PC-3 (cell line): ENCODE measurements at regions not wholly inside any gene's neighbourhood (a gene's known extent, or its start where the extent isn't known, plus 50 kb on each side); places are given as distances from the start of the nearest gene placed in this dataset.
"Not testable (repeated sequence)": the region's sequence is repeated elsewhere in the genome, so short reads cannot be mapped to it uniquely, and the experiment has no call there.

Experiments
- ATAC-seq: fragments of 200-7000 bp; cut with Tn5 transposase; 2 replicates; pipeline ENCODE4 v1.9.1; 2020; ENCODE audit warnings: mild to moderate bottlenecking, moderate library complexity
- BruUV-seq: library from RNA; stranded (reverse); fragments of 400-500 nt; replicated peaks from 2 replicates; lab custom pipeline; 2021; lab: Mats Ljungman, UMichigan
- CTCF ChIA-PET: fragments of 300-600 bp; sonication (Branson Sonifier 250); formaldehyde crosslinking; loops from one replicate; lab custom pipeline; 2022; ENCODE audit warnings: antibody characterized with exemption; lab: Charles Lee
- POLR2A ChIA-PET: fragments of 300-600 bp; sonication (Branson Sonifier 250); formaldehyde crosslinking; loops from one replicate; lab custom pipeline; 2022; ENCODE audit warnings: antibody characterized with exemption; ENCODE audit not compliant: unreplicated experiment; lab: Charles Lee
- DNase-seq: peaks from one replicate; pipeline ENCODE4 v3.0.0-alpha.2; 2015
- H2AFZ ChIP-seq: fragments of 300-600 bp; sonication (generic); 2 replicates; pipeline ENCODE4 v1.6.0; 2016; ENCODE audit warnings: antibody characterized with exemption, low read length
- H3F3A ChIP-seq: fragments of 300-600 bp; sonication (generic); one replicate; pipeline ENCODE4 v1.6.0; 2017; ENCODE audit warnings: antibody characterized with exemption, low read length, control low read depth, mild to moderate bottlenecking; ENCODE audit not compliant: unreplicated experiment
- H3K27ac ChIP-seq: fragments of 300-600 bp; sonication (generic); 2 replicates; pipeline ENCODE4 v1.5.1; 2016; ENCODE audit warnings: mild to moderate bottlenecking, low read length
- H3K27me3 ChIP-seq: fragments of 300-600 bp; sonication (generic); 2 replicates; pipeline ENCODE4 v1.6.1; 2016; ENCODE audit warnings: low read length, mixed read lengths
- H3K36me3 ChIP-seq: fragments of 300-600 bp; sonication (generic); 2 replicates; pipeline ENCODE4 v1.6.1; 2016; ENCODE audit warnings: low read depth, mixed run types, low read length, mixed read lengths
- H3K4me1 ChIP-seq: fragments of 300-600 bp; sonication (generic); 2 replicates; pipeline ENCODE4 v1.5.1; 2016; ENCODE audit warnings: low read length; ENCODE audit not compliant: insufficient read depth
- H3K4me2 ChIP-seq: fragments of 300-600 bp; sonication (generic); 2 replicates; pipeline ENCODE4 v1.6.0; 2016; ENCODE audit warnings: low read length
- H3K4me3 ChIP-seq: fragments of 300-600 bp; sonication (generic); 2 replicates; pipeline ENCODE4 v1.5.1; 2016; ENCODE audit warnings: mild to moderate bottlenecking, low read length, mixed read lengths
- H3K79me2 ChIP-seq: fragments of 300-600 bp; sonication (generic); 2 replicates; pipeline ENCODE4 v1.6.1; 2017; ENCODE audit warnings: low read length, mixed read lengths
- H3K9ac ChIP-seq: fragments of 300-600 bp; sonication (generic); 2 replicates; pipeline ENCODE4 v1.6.0; 2016; ENCODE audit warnings: mild to moderate bottlenecking, low read length
- H3K9me2 ChIP-seq: fragments of 300-600 bp; sonication (generic); replicated peaks from 2 replicates; pipeline ENCODE4 v1.6.1; 2016; ENCODE audit warnings: mixed run types, low read length, mixed read lengths
- H3K9me3 ChIP-seq: fragments of 300-600 bp; sonication (generic); 2 replicates; pipeline ENCODE4 v1.6.1; 2016; ENCODE audit warnings: low read length, mixed read lengths
- H4K20me1 ChIP-seq: fragments of 300-600 bp; sonication (generic); 2 replicates; pipeline ENCODE4 v1.6.1; 2016; ENCODE audit warnings: low read length, mixed read lengths
- EZH2 ChIP-seq: fragments of 300-600 bp; sonication (generic); IDR thresholded peaks from one replicate; pipeline ENCODE4 v1.6.1; 2017; ENCODE audit warnings: antibody characterized with exemption, mild to moderate bottlenecking, low read length; ENCODE audit not compliant: unreplicated experiment
- EZH2phosphoT487 ChIP-seq: fragments of 300-600 bp; sonication (generic); IDR thresholded peaks from 2 replicates; pipeline ENCODE4 v1.6.1; 2018; ENCODE audit warnings: mild to moderate bottlenecking, antibody characterized with exemption, low read length, borderline replicate concordance
- intact Hi-C: fragments of 100-400 bp; cut with micrococcal nuclease; formaldehyde crosslinking; loops from 2 replicates; pipeline ENCODE4 v1.9.0; 2023
- TF ChIP-seq, protein P1 (sequence below): fragments of 300-600 bp; sonication (generic); conservative IDR thresholded peaks from 2 replicates; pipeline ENCODE4 v1.5.1; 2017; ENCODE audit warnings: antibody characterized with exemption, low read depth, mild to moderate bottlenecking, low read length

DNA sequence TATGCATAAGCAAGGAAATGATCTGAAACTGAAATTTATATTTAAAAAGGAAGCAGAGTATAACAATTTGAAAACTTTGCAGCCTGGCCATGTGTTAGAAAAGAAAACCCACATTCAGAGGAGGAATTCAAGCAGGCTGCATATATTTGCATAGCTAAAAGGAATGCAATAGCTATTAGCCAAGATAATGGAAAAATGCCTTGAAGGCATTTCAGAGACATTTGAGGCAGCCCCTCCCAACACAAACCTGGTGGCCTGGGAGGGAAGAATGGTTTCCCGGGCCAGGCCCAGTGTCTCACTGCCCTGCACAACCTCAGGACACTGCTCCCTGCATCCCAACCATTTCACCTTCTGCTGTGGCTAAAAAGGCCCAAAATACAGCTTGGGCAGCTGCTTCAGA is 136.8 kb downstream of the TYW3 start:
- Histone ChIP-seq H4K20me1 (no peaks in the 10 kb centered on the region), H3K4me2 (no peak overlapping the region), H3K27ac (no peak overlapping the region), H3K27me3 (no peaks in the 10 kb centered on the region; the same call in 1 of the 2 replicates), H3F3A (no peaks in the 10 kb centered on the region), H3K4me3 (no peak overlapping the region), H3K9ac (no peak overlapping the region), H2AFZ (no peak overlapping the region), H3K36me3 (no peaks in the 10 kb centered on the region), H3K9me3 (no peaks in the 10 kb centered on the region), H3K79me2 (no peaks in the 10 kb centered on the region), H3K4me1 (no peaks in the 10 kb centered on the region), H3K9me2 (no peaks in the 10 kb centered on the region)
- ChIA-PET CTCF (no interaction called here), POLR2A (no interaction called here)
- intact Hi-C loops: no loop called here
- BruUV-seq: no TSS peak
- no peak for TF ChIP-seq EZH2
- TF ChIP-seq EZH2phosphoT487: no peak
- TF ChIP-seq, protein P1, sequence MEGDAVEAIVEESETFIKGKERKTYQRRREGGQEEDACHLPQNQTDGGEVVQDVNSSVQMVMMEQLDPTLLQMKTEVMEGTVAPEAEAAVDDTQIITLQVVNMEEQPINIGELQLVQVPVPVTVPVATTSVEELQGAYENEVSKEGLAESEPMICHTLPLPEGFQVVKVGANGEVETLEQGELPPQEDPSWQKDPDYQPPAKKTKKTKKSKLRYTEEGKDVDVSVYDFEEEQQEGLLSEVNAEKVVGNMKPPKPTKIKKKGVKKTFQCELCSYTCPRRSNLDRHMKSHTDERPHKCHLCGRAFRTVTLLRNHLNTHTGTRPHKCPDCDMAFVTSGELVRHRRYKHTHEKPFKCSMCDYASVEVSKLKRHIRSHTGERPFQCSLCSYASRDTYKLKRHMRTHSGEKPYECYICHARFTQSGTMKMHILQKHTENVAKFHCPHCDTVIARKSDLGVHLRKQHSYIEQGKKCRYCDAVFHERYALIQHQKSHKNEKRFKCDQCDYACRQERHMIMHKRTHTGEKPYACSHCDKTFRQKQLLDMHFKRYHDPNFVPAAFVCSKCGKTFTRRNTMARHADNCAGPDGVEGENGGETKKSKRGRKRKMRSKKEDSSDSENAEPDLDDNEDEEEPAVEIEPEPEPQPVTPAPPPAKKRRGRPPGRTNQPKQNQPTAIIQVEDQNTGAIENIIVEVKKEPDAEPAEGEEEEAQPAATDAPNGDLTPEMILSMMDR: no peak
- DNase-seq: no peak
- ATAC-seq: no peak

GRCh38 chr1:74877366-74877765 is 144.4 kb downstream of the TYW3 start:
- ATAC-seq: not testable (repeated sequence)

DNA sequence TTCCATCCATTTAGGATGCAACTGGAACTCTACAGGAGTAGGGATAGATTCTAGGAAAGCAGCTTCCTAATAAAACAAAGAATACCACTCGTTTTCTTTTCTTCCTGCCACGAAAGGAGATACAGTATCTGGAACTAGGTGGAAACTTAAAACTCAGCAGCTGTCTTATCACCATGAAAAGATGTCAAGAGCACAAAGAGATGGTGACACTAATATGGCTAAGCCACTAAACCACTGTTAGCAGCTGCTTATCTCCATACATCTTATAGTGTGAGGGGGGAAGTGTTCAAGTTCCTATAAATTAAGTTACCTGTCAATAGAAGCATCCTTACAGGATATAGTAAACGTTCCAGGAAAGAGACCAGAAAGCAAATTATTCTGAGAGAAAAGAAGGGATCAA is 162.5 kb downstream of the TYW3 start:
- POLR2A ChIA-PET: no interaction called here
- H3K27ac ChIP-seq: no peak overlapping the region

More at GRCh38 chr1:74877366-74877765, 144.4 kb downstream of the TYW3 start:
- H3K9me3 ChIP-seq, DNase-seq, H3K4me1 ChIP-seq, H3K9ac ChIP-seq, BruUV-seq, intact Hi-C loops, H3F3A ChIP-seq, CTCF ChIA-PET, H3K36me3 ChIP-seq, H3K4me3 ChIP-seq, H3K79me2 ChIP-seq, H3K27ac ChIP-seq, POLR2A ChIA-PET, H3K4me2 ChIP-seq, H2AFZ ChIP-seq, H4K20me1 ChIP-seq, H3K9me2 ChIP-seq: not testable (repeated sequence)
- peaks cover 11% of the 10 kb centered on the region for H3K27me3 ChIP-seq

More for the DNA sequence above, 162.5 kb downstream of the TYW3 start:
- Histone ChIP-seq H3K4me3 (no peak overlapping the region), H3K4me1 (no peaks in the 10 kb centered on the region), H3K79me2 (no peaks in the 10 kb centered on the region), H3F3A (no peaks in the 10 kb centered on the region), H3K9ac (no peak overlapping the region), H3K36me3 (no peaks in the 10 kb centered on the region), H2AFZ (no peak overlapping the region), H3K4me2 (no peak overlapping the region), H3K9me2 (no peaks in the 10 kb centered on the region), H3K27me3 (no peaks in the 10 kb centered on the region), H3K9me3 (no peaks in the 10 kb centered on the region), H4K20me1 (no peaks in the 10 kb centered on the region)
- CTCF ChIA-PET: no interaction called here
- DNase-seq (no peak), ATAC-seq (no peak)
- intact Hi-C loops: no loop called here
- TF ChIP-seq EZH2phosphoT487 (no peak), EZH2 (no peak)
- TF ChIP-seq, protein P1: no peak
- no TSS peak for BruUV-seq
